HFFc6 (cell line): ENCODE measurements at regions not wholly inside any gene's neighbourhood (a gene's known extent, or its start where the extent isn't known, plus 50 kb on each side); places are given as distances from the start of the nearest gene placed in this dataset.

Source experiments
- DNase-seq: peaks from one replicate; pipeline ENCODE4 v3.0.0-alpha.2; 2018
- H3K27ac Mint-ChIP-seq: 2 replicates; pipeline ENCODE4 v1.8.0; 2020; ENCODE audit warnings: mild to moderate bottlenecking, mixed read lengths
- H3K27me3 Mint-ChIP-seq: 2 replicates; pipeline ENCODE4 v1.8.0; 2021; ENCODE audit warnings: mild to moderate bottlenecking, moderate library complexity, mixed read lengths; ENCODE audit not compliant: insufficient read depth
- H3K36me3 Mint-ChIP-seq: 2 replicates; pipeline ENCODE4 v1.8.0; 2021; ENCODE audit warnings: low read depth, mixed read lengths
- H3K4me1 Mint-ChIP-seq: 2 replicates; pipeline ENCODE4 v1.8.0; 2020; ENCODE audit warnings: low read depth, mixed read lengths
- H3K4me3 Mint-ChIP-seq: 2 replicates; pipeline ENCODE4 v1.8.0; 2020; ENCODE audit warnings: mild to moderate bottlenecking, moderate library complexity, mixed read lengths
- H3K9me3 Mint-ChIP-seq: 2 replicates; pipeline ENCODE4 v1.8.0; 2020; ENCODE audit warnings: mild to moderate bottlenecking, mixed read lengths
- CTCF ChIP-seq: fragments of 200-600 bp; sonication (generic); IDR thresholded peaks from 2 replicates; pipeline ENCODE4 v1.5.0; 2021; ENCODE audit warnings: antibody characterized with exemption, mild to moderate bottlenecking

DNA sequence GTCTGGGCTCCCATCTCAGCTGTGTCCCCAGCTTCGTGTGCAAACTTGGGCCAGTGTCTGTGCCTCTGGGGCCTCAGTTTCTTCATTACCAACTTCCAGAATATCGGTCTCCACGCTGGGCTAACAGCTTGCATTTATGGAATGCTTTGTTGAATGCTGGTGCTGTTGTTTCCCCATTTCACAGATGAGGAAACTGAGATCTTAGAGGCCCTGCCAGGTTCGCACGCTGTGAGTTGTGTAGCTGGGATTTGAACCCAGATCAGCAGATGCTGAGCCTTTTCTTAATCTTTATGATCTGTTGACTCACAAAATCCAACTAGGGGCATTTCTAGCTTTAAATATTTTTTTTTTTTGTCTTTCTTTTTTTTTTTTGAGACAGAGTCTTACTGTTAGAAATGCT is 101.5 kb upstream of the STX18 start:
- no peak for DNase-seq
- peaks cover 8% of the 10 kb centered on the region for H3K4me1 Mint-ChIP-seq
- no peak for TF ChIP-seq CTCF
- H3K27ac Mint-ChIP-seq = no peak overlapping the region
- H3K36me3 Mint-ChIP-seq = peaks cover 9% of the 10 kb centered on the region; the same call in 1 of the 2 replicates
- H3K4me3 Mint-ChIP-seq = no peak overlapping the region
- H3K9me3 Mint-ChIP-seq = peaks cover 9% of the 10 kb centered on the region
- H3K27me3 Mint-ChIP-seq = no peaks in the 10 kb centered on the region; the same call in 1 of the 2 replicates

DNA sequence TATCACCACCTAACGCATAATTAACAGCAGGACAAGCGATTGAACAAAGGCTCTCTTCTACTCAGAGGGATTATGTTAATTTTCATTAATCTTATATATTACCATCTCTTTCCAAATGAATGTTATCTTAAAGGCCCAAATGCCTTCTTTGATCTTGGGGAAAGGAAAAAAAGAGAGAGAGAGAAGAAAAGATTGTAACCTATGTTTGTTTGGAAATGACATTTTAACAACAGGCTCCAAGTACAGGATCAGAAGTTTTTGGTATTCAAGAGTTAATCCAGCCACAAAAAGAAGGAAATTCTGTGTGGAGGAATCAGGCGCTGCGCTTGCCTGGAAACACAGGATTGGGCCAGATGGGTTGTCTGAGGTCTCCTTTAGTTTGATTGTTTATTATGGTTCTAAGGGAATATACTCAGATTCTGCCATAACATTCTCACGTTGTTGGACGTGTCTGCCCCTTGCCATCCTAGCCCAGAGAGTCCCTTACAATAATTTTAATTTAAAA is 100.7 kb upstream of the STX18 start:
- TF ChIP-seq CTCF = no peak
- no peak overlapping the region for H3K27ac Mint-ChIP-seq

DNA sequence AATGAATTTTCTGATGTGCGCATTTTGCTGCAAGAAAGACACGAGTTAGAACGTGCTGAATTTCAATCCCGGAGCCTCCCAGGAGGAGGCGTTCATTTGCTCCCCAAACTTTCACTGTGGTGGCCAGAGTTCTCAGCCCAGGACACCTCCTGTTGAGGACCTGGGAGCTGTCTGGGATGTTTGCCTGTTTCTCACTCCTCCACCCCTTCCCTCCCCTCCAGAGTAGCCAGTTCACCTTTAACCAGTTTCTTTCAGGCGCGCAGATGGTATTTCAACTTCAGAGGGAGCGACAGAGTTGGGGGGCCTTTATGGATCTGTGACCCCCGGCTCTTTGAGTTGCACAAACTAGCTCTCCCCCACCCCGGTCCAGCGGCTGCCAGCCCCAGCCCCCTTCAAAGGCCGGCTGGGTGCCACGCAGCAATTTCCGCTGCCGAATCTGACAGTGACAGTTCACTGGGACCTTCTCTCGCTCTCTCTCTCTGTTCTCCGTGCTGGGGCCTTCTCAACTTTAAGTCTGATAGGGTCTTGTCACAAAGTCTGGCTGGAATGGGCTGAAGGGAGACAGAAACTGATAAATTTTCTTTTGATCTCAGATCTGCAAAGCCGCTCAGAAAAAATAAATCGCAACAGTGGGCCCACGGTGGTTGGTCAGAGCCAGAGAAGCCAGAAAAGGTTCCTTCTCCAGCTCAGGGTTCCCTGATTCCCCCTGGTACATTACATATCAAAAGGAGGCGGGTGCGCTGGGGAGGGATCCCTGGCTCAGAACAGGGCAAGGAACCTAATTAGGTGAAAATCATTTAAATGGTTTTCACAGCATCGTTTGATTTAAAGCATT is 100.0 kb upstream of the STX18 start:
- DNase-seq = no peak
- Mint-ChIP-seq H3K4me1 (peaks cover 2% of the 10 kb centered on the region), H3K27me3 (peaks cover 2% of the 10 kb centered on the region), H3K36me3 (peaks cover 2% of the 10 kb centered on the region; the same call in 1 of the 2 replicates), H3K4me3 (no peak overlapping the region), H3K27ac (no peak overlapping the region), H3K9me3 (peaks cover 2% of the 10 kb centered on the region)
- TF ChIP-seq CTCF = no peak

More for the DNA sequence above, 100.7 kb upstream of the STX18 start:
- Mint-ChIP-seq H3K36me3 (peaks cover 9% of the 10 kb centered on the region; the same call in 1 of the 2 replicates), H3K9me3 (peaks cover 9% of the 10 kb centered on the region), H3K4me3 (no peak overlapping the region), H3K27me3 (no peaks in the 10 kb centered on the region; the same call in 1 of the 2 replicates), H3K4me1 (peaks cover 8% of the 10 kb centered on the region)
- no peak for DNase-seq

DNA sequence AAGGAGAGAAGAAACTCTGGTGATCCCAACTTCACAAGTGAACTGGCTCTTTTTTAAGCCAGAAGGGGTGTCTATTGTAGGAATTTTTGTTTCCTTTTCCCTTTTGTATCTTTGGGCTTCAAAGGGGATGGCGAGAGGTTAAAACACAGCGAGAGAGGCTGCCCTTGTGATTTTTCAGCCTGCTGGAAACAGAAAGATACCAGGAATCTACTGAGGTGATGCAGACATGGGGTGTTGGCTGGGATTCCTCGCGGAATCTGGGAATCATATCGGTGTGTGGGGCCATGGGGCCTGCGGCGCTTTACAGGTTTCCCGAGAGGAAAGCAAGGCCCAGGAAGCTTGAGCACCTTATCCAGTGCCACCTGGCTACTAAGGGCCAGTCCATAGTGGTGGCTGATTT is 99.4 kb upstream of the STX18 start:
- no peaks in the 10 kb centered on the region for H3K4me1 Mint-ChIP-seq

GRCh38 chr4:4640692-4641091 is 98.8 kb upstream of the STX18 start:
- no peak overlapping the region for H3K4me3 Mint-ChIP-seq
- H3K27me3 Mint-ChIP-seq = peaks cover 8% of the 10 kb centered on the region
- H3K36me3 Mint-ChIP-seq = no peaks in the 10 kb centered on the region
- no peak for DNase-seq
- H3K9me3 Mint-ChIP-seq = no peaks in the 10 kb centered on the region
- H3K4me1 Mint-ChIP-seq = no peaks in the 10 kb centered on the region
- no peak for TF ChIP-seq CTCF
- no peak overlapping the region for H3K27ac Mint-ChIP-seq

More for the DNA sequence above, 99.4 kb upstream of the STX18 start:
- no peak for DNase-seq
- Mint-ChIP-seq H3K27me3 (peaks cover 8% of the 10 kb centered on the region), H3K27ac (no peak overlapping the region), H3K36me3 (no peaks in the 10 kb centered on the region), H3K9me3 (no peaks in the 10 kb centered on the region), H3K4me3 (no peak overlapping the region)
- no peak for TF ChIP-seq CTCF
